ENCODE measurements at regions not wholly inside any gene's neighbourhood (a gene's known extent, or its start where the extent isn't known, plus 50 kb on each side); places are given as distances from the start of the nearest gene placed in this dataset.

DNA sequence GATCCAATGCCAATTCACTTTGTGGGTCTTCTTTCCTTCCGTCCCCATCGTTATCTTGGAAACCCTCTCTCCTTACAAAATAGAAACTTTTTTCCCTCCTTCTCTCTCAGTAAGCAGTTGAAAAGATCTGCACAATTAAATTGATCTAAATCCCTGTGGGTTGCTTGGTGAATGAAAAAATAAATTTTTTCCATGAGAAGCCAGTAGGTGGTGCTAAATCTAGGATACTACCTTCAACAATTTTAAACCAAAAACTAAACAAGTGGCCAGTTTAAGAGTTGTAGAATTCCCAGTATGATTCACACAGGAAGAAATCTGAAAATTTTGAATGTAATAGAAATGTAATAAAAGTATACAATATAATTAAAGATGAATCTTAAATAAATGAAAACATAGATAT is 990.3 kb upstream of the ZNF722 start:
- FAIRE-seq (no peak), DNase-seq (ENCODE audit: low spot score) (no peak)

DNA sequence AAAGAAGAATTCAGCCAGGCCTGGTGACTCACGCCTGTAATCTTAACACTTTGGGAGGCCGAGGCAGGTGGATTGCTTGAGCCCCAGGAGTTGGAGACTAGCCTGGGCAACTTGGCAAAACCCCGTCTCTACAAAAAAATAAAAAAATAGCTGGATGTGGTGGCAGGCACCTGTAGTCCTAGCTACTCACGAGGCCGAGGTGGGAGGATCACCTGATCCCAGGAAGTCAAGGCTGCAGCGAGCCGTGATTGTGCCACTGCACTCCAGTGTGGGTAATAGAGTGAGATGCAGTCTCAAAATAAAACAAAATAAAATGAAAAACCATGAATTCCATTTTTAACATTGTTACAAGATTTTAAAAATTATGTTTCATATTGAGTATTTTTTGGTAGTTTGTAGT is 988.9 kb upstream of the ZNF722 start:
- no peak for FAIRE-seq
- DNase-seq (ENCODE audit: low spot score), result no peak

DNA sequence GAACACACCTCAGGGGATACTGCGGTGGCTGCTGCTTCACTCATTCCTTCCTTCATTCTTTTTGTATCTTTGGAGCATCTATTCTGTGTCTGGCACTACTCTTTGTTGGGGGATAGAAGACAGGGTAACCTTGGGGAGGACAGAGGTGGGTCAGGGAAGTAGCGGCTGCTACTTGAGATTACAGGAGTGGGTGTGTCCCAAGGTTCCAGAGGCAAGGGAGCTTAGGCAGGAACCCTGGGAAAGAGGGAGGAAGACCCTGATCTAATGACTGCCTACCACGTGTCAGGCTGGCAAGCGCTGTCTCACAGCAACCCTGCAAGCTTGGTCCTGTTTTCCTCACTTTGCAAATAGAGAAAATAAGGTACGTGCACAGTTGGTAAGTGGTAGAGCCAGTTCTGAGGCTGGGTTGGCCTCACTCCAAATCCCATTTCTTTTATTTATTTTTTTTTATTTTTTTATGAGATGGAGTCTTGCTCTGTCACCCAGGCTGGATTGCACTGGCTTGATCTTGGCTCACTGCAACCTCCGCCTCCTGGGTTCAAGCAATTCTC is 985.9 kb upstream of the ZNF722 start:
- FAIRE-seq, result peak; percentile 67

DNA sequence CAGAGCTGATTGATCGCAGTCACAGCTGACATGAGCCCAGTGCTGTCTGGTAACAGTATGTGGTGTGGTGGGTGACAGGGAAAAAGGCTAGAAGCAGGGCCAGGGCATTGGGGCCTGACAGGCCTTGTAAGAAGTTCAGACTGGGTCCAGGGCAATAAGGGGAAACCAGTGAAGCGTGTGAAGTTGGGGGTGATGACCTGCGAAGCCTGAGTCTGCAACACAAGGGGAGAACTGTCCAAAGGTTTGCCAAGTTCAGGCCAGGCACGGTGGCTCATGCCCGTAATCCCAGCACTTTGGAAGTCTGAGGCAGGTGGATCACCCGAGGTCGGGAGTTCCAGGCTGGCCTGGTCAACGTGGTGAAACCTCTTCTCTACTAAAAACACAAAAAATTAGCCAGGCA is 983.9 kb upstream of the ZNF722 start:
- no peak for DNase-seq (ENCODE audit: low spot score)
- FAIRE-seq, result no peak

More for the DNA sequence above, 985.9 kb upstream of the ZNF722 start:
- no peak for DNase-seq (ENCODE audit: low spot score)

DNA sequence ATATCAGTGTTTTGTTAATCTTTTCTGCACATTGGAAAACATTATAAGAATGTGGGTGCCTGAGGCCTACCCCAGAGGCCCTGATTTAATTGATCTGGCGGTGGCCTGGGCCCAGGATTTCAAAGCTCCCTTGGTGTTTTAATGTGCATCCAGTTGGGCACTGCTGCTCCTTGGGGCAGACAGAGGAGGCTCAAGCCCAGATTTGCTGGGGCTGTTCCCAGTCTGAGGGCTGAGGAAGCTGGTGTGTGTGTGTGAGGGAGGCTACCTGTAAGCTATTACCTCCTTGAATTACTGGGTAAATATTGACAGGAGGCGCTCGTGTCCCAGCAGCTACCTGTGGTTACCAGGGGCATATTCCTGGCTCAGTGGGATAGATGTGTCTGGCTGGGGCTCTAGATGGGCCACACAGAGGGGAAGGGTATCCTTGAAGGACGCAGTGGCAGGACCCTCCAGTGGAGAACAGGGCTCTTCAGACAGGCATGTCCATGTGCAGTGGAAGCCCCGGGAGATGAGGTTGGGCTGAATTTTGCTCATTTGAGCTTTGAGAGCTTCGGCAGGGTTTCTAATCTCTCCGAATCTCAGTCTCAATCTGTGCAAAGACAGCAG is 975.4 kb upstream of the ZNF722 start:
- DNase-seq (ENCODE audit: low spot score), result no peak
- FAIRE-seq, result no peak

DNA sequence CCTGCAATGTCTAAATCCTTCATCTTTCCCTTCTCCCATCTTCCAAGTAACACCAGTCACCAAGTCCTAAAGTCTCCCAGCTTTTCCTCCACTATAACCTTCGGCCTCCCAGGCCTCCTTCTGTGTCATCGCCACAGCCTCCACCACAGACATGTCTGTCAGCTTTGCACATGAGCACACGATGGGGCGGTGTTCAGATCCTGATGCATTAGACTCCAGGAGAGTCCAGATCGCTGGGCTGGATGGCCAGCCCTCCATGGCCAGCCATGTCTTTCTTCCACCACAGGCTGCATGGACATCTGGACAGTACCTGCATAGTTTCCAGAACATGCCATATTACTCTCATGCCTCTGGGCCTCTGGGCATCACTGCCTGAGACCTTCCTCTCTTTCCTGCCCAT is 974.2 kb upstream of the ZNF722 start:
- DNase-seq (ENCODE audit: low spot score) (no peak), FAIRE-seq (peak; percentile 20)

DNA sequence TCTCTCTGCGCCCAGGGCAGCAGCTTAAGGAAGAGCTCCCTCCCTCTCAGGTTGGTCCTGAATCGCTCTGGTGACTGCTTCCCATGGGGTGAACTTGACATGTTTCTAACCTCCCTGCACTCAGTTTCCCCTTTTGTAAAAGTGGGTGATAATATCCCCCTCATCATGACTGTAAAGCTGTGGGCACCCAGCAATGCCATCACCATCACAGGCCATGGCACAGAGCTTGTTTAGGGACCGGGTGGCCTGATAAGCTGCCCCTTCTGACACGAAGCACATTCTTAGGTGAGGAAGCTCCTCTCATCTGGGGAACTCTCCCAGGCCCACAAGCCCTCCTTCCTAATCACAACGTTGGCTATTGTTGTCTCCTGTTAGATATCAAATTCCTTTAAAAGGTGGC is 972.8 kb upstream of the ZNF722 start:
- FAIRE-seq (no peak), DNase-seq (ENCODE audit: low spot score) (no peak)

DNA sequence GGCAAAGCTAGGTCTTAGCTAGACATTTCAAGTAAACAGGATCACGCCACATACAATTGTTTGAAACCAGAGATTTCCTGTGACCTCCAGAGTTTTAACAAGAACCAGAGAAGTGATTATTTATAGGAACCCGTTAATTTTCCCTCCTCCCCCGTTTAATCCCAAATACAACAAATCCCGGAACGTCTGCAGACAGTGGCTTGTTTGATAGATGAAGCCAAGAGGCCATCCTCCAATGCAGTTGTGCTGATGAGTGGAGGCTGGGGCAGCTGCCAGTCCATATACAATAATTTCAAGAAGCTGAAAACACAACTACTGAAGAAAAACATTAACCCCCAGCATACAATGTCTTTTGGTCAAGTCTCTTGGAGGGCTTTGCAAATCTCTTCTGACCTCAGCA is 971.6 kb upstream of the ZNF722 start:
- FAIRE-seq (no peak), DNase-seq (ENCODE audit: low spot score) (no peak)

DNA sequence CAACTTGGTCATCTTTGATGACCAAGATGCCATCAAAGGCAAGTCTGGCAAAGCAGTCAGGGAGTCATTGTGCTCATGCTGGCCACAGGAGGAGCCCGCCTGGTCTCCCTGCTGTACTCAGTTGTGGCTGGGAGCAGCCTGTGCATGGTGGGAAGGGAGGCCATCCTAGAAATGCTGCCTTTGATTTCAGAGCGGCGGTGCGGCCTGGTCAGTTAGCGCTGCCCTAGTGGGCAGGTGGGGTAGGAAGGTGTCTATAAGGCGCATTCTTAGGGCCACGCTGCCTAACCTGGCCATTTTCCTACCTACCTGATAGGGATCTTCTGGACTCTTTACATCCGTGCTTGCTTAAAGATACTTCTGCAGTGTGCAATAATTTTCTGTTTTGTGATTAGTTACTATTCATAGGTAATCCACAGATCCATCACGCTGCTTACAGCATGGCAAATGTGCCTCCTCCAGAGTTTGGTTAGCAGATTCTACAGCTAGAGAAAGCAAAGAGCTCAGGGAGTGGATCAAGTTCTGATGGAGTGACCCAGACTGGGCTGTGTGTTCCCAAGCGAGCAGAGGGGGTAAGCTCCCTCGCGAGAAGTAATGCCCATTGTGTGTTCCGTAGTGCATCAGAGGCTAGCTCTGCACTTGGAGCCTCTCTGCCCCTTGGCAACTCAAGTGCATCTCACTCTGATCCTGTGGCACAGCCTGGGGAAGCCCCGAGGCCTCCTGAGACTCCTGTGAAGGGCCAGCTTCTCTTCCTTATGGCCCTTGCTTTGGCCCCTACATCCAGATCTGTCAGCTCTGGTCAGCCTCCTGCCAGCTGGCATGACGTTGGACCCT is 970.1 kb upstream of the ZNF722 start:
- DNase-seq (ENCODE audit: low spot score) (no peak), FAIRE-seq (no peak)

DNA sequence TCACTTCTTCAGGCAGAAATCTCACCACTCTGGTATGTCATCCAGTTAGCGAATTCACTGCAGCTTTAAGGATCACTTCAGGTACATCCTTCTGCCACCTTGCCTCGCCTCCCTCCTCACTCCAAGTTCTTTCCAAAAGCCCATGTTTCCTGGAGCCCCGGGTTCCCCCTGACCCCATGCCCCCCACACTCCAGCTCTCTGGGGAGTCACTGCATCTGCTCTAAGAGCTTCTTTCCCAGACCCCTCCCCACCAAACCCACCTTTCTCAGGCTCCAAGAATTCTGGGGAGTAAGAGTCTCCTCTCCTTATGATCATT is 969.5 kb upstream of the ZNF722 start:
- DNase-seq (ENCODE audit: low spot score) (no peak), FAIRE-seq (no peak)

DNA sequence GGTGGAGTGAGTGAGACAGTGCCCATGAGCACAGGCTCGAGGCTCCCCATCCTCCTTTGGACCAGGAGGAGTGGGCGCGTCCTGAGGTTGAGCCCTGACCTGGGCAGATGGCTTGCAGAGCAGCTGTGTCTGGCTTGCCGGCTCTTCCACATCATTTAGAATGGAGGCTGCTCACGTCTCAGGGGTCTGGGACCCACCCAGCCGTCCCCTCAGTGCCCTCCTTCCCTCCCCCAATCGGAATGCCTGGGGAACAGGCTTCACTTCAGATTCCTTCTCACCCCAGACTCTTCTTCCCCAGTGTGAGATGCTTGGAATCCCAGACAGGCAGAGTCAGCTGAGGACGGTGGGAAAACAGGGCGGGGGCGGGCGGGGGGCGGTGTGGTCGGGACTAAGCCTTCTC is 968.6 kb upstream of the ZNF722 start:
- FAIRE-seq (no peak), DNase-seq (ENCODE audit: low spot score) (peak; percentile 35)

DNA sequence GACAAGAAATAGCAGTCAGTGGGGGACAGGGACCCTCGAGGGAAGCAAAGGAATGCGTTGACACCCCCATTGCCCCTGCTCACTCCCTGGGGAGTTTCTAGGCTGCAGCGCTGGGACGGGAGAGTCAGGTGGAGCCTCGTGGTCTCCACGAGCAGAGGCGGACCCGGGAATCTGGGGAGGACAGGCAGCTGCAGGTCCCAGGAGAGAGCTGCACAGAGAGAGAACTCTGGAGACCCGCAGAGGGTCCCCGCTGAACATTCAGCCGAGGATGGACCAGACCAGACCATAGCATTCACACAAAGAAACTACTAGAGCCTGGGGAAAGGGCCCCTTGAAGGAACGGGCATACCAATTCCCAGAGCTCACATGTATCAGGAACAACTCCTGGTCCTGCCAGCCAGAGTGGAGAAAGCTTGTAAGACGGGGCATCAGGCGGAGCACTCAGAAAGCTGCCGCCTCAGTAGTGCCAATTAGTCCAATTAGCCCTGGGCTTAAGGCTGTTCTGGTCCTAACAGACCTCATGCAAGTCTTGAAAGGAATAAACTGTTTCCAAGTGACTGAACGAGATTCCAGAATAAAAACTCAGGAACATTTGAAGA is 966.7 kb upstream of the ZNF722 start:
- DNase-seq (ENCODE audit: low spot score), result no peak
- no peak for FAIRE-seq

DNA sequence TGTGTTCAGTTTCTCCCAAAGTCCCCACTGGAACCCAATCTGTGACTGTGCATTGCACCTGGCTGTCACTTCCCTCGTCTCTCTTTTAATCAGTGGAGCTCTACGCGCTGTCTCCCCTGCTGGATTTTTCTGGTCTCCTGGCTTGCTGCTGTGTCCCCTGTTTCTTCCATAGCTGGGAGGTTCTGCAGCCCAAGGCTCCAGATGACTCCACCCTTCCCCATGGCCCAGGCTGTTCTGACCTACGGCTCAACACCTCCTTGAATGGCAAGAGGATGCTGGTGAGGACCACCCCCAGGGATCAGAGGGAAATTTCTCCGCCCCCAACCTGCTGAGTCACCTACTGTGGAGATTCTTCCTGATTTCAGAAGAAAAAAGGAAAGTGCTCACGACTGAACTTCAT is 961.4 kb upstream of the ZNF722 start:
- FAIRE-seq, result no peak
- no peak for DNase-seq (ENCODE audit: low spot score)

DNA sequence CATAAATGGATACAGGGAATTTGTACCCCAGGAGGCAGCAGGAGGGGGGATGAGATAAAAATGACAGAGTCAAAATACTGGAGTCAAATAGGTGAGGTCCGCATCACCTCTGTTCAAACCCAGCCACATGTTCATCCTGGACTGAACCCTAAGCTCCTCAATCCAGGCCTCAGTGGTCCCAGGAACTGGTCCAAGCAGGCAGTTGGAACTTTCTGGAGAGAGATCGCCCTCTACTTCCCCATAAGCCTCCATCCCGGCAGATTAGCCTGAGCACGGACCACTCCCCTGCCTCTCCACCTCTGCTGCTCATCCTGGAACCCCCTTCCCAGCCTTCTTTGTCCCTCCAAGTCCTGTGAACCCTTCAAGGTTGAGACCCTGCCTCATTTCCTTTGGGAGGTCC is 959.7 kb upstream of the ZNF722 start:
- no peak for FAIRE-seq
- DNase-seq (ENCODE audit: low spot score), result no peak

DNA sequence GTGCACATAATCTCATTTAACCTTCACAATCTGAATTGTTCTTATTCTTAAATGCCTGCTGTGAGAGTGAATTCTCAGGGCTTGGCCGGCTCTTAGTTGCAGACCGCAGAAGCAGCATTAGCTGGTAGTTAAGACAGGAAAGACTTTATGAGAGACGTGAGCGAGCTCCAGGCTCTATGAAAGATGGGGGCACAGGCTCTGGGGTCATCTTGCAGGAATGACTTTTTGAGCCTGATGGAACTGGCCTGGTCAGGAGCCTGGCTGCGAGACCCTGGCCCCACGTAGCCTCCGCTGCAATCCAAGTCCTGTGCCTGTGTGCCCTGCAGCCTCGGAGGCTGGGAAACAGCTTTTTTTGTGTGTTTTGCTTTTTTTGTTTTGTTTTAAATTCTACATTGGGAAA is 958.8 kb upstream of the ZNF722 start:
- FAIRE-seq, result no peak
- DNase-seq (ENCODE audit: low spot score), result no peak

DNA sequence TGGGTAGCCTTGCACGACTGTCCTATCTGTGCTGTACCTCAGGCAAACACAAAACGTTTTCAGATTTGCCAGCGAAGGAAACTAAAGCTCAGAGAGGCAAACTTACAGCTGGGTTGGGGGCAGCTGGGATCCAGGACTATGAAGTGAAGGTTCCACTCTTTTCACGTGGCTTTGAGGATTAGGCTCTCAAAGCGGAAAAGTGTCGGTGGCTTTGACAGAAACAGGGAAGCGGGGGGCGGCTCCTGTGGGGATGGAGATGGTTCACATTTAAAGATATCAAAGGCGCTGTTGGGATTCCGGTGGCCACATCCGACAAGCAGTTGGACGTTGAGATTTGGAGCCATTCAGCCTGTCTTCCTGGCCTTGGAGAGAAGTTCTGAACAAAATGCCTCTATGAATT is 958.3 kb upstream of the ZNF722 start:
- DNase-seq (ENCODE audit: low spot score) (no peak), FAIRE-seq (no peak)

DNA sequence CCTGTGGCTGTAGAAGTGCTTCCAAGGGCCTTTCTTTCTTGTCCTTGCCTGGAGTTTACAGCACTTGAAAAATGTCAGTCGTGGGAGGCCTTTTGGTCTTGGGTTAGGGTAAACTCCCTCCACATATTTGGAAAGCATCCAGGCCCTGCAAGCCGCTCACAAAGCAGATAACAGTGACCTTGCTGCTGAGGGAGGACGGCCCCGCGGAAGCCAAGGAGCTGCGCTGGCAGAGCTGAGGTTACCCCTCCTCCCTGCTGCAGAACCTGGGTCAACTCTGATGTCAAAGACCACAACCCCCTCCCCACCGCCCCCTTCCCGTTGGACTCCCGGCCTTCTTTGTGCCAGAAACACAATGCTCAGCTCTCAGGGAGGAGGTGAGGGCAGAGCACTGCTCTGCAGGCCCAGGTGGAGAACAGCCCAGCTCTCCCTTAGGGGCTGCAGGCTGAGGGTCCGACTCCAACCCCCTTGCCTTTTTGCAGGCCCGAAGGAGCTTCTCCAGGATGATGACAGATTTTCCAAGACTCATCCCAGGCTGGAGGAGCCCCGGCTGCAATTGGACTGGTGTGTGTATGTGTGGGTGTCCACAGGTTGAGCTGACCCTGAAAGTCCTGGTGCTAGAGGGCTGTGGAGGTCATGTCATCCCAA is 957.6 kb upstream of the ZNF722 start:
- peak; percentile 39 for DNase-seq (ENCODE audit: low spot score)
- FAIRE-seq, result no peak

DNA sequence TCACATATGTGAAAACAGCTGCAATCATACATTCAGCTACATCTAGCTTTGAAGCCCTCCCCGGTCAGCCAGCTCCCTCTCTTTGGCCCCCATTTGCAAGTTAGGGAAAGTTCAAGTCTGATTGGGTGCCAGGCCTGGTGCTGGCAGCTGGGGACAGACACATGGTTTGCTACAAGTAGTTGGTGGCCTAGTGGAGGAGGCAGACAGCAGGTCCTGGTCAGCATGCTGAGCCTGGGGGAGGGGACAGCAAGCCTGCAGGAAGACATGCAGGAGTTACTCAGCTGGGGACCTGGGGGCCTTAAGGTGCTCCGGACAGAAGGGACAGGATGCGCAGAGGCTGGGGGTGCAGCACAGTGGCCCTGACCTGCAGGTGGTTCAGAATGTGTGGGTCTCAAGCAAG is 956.9 kb upstream of the ZNF722 start:
- FAIRE-seq (no peak), DNase-seq (ENCODE audit: low spot score) (no peak)

DNA sequence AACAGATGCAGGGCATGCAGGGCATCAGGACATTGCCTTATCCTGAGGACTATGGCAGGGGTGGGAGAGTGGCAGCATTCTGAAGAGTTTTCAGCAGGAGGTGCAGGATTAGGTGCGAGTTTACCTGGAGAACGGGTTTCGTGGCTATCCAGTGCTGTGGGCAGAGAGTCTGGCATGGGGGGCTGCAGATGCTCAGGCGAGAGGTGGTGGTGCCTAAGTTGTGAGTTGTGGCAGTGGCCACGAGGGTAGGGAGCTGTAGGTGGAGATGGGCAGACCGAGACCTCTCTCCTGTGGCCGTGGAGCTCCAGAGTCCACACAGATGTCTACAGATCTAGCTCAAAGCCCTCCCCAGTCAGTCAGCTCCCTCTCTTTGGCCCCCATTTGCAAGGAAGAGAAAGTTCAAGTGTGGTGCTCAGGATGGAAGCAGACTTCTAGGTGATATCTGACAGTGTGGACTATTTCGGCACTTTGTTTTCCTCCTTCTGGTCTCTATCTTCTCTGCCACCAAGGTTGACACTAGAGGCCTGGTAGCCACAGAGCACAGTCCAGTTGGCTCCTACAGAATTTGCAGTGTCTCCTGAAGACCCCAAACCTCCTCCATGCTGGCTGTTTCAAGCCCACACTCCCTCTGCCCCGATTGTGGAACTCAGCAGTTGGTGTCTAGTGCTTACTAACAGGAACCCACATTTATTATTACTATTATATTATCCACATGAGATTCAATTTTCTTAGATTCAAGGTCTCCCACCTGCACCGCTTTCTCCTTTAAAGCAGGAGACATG is 955.7 kb upstream of the ZNF722 start:
- no peak for DNase-seq (ENCODE audit: low spot score)

DNA sequence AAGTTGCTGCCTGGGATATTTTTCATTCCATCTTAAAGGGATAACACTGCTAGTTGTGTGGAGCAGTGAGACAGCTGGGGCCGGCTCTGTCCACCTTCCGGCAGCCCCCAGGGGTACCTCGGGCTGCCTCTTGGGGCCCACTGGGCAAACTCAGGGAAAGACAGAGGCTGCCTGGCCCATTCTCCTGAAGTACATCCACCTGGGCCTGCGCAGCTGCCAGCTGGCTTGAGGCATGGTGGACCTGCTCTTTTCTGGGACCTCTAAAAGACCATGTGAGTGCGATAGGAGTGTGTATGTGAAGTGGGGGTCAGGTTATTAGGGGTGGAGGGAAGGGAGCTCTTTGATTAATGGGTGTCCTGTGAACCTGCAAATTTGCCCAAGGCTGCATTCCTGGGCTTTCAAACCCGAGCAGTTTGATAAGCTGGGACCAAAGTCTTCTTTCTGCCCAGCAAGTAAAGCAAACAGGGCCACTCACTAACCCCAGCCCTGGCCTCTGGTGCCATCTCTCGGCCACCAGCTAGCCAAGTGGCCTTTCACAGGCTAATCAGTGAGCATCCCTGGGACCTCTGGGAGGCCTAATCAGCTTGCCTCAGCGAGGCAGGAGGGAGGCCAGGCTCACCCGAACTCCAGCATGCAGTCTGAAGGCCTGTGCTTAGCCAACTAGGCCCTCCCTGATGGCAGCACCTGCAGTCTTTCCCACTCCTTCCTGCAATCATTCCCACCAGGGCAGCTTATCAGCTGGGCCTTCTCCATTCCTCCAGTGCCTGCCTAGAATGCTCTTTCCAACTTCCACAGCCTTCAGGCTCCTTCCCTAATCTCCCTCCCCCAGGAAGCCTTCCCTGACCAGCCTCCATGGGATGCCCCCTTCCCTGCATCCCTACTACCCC is 954.7 kb upstream of the ZNF722 start:
- DNase-seq (ENCODE audit: low spot score), result no peak
- no peak for FAIRE-seq

More for the DNA sequence above, 955.7 kb upstream of the ZNF722 start:
- FAIRE-seq, result no peak
